SKM-1 (cell line): ENCODE measurements at regions not wholly inside any gene's neighbourhood (a gene's known extent, or its start where the extent isn't known, plus 50 kb on each side); places are given as distances from the start of the nearest gene placed in this dataset.
"Not testable (repeated sequence)": the region's sequence is repeated elsewhere in the genome, so short reads cannot be mapped to it uniquely, and the experiment has no call there.

ENCODE experiments used
- DNase-seq: peaks from one replicate; lab custom pipeline; 2025; ENCODE audit not compliant: unreplicated experiment; lab: John Stamatoyannopoulos, UW

GRCh38 chr13:80508031-80508430, 167.1 kb upstream of the SPRY2 start:
- DNase-seq = no peak

GRCh38 chr13:80504453-80504852, 163.5 kb upstream of the SPRY2 start:
- no peak for DNase-seq

- no peak for DNase-seq
Observed at GRCh38 chr13:80502359-80502758, 161.4 kb upstream of the SPRY2 start.

GRCh38 chr13:80501556-80501955, 160.6 kb upstream of the SPRY2 start:
- DNase-seq = no peak

GRCh38 chr13:80499536-80500290, 158.8 kb upstream of the SPRY2 start:
- DNase-seq = no peak

GRCh38 chr13:80498433-80498832, 157.5 kb upstream of the SPRY2 start:
- DNase-seq = no peak

- DNase-seq = no peak
Observed at GRCh38 chr13:80497978-80498377, 157.1 kb upstream of the SPRY2 start.

- no peak for DNase-seq
Observed at GRCh38 chr13:80497439-80497838, 156.5 kb upstream of the SPRY2 start.

GRCh38 chr13:80496721-80497397, 155.9 kb upstream of the SPRY2 start:
- no peak for DNase-seq

- not testable (repeated sequence) for DNase-seq
Observed at GRCh38 chr13:80490491-80490943, 149.6 kb upstream of the SPRY2 start.

GRCh38 chr13:80486402-80486801, 145.5 kb upstream of the SPRY2 start:
- no peak for DNase-seq

- DNase-seq = no peak
Observed at GRCh38 chr13:80483157-80483556, 142.2 kb upstream of the SPRY2 start.

GRCh38 chr13:80481588-80481987, 140.7 kb upstream of the SPRY2 start:
- no peak for DNase-seq

- no peak for DNase-seq
Observed at GRCh38 chr13:80477661-80478443, 136.9 kb upstream of the SPRY2 start.

GRCh38 chr13:80476953-80477352, 136.0 kb upstream of the SPRY2 start:
- no peak for DNase-seq

GRCh38 chr13:80475718-80476117, 134.8 kb upstream of the SPRY2 start:
- DNase-seq = no peak

- DNase-seq = no peak
Observed at GRCh38 chr13:80473695-80474094, 132.8 kb upstream of the SPRY2 start.

- DNase-seq = no peak
Observed at GRCh38 chr13:80469853-80470381, 129.0 kb upstream of the SPRY2 start.

GRCh38 chr13:80469105-80469852, 128.4 kb upstream of the SPRY2 start:
- no peak for DNase-seq

GRCh38 chr13:80465321-80465720, 124.4 kb upstream of the SPRY2 start:
- no peak for DNase-seq
